DMS53 treated with DMSO at 0.1 percent for 48 hours (cell line): ENCODE measurements at regions not wholly inside any gene's neighbourhood (a gene's known extent, or its start where the extent isn't known, plus 50 kb on each side); places are given as distances from the start of the nearest gene placed in this dataset.
"Not testable (repeated sequence)": the region's sequence is repeated elsewhere in the genome, so short reads cannot be mapped to it uniquely, and the experiment has no call there.

Experiments
- DNase-seq: peaks from one replicate; lab custom pipeline; 2025; ENCODE audit not compliant: unreplicated experiment; lab: John Stamatoyannopoulos, UW

DNA sequence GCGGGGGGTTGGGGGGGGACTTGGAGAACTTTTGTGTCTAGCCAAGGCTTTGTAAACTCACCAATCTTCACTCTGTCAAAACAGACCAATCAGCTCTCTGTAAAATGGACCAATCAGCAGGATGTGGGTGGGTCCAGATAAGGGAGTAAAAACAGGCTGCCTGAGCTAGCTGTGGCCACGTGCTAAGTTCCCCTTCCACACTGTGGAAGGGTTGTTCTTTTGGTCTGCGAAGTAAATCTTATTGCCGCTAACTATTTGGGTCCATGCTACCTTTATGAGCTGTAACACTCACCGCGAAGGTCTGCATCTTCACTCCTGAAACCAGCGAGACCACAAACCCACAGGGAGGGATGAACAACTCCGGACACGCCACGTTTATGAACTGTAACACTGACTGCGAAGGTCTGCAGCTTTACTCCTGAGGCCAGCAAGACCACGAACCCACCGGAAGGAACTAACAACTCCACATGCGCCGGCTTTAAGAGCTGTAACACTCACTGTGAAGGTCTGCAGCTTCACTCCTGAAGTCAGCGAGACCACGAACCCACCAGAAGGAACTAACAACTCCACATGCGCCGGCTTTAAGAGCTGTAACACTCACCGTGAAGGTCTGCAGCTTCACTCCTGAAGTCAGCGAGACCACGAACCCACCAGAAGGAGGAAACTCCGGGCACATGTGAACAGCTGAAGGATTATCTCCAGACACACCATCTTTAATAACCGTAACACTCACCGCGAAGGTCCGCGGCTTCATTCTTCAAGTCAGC is 186.6 kb downstream of the ID4 start:
- not testable (repeated sequence) for DNase-seq

DNA sequence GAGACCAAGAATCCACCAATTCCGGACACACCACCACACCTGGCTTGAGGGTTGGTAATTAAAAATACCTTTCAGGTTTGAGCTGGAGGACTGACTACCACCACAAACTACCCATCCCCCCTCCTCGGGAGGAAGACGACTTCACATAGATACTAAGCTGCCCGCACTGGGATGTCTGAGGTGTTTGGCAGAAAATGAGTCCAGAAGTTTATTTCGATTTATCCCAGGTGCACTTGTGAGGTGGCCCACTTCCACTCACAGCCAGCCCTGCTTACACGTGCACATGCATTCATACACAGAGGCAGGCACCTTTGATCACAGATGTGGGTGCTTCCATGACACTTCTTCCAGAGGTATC is 187.1 kb downstream of the ID4 start:
- no peak for DNase-seq

DNA sequence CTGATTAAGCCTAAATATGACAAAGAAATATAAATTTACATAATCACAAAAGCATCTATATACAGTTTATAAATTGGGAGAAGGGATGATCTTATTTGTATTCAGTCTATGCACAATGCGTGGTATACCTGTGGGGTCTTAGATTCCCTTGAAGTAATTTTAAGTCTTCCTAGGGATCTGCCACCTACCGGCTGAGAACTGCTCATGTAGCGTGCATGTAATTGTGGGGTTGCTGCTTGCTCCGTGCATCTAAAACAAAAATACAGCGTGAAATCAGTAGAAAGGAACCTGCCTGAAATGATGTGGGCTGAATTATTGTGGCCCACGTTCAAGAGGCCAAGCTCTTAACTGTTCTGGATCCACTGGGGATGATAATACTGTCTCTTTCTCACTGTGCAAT is 187.3 kb downstream of the MBOAT1 start:
- DNase-seq, result no peak

DNA sequence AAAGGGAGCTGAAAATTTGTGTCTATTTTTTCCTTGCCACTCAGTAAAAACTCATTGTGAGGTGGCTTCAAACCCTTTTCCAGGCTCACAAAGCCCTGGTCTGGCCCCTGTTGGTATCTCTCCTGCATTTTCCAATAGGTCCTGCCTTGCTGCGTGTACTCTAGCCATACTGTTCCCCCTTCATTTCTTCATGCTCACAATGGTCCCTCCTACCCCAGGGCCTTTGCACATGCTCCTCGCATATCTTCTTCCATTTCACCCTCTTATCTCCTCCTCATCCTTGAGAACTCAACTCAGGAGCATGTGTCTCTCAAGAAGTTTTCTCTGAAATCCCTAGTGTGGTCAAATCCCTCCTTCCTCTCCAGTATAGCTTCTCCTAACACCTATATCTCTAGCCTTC is 186.6 kb downstream of the MBOAT1 start:
- no peak for DNase-seq

- no peak for DNase-seq
Observed at GRCh38 chr6:20028143-20028542, 184.1 kb downstream of the MBOAT1 start.

DNA sequence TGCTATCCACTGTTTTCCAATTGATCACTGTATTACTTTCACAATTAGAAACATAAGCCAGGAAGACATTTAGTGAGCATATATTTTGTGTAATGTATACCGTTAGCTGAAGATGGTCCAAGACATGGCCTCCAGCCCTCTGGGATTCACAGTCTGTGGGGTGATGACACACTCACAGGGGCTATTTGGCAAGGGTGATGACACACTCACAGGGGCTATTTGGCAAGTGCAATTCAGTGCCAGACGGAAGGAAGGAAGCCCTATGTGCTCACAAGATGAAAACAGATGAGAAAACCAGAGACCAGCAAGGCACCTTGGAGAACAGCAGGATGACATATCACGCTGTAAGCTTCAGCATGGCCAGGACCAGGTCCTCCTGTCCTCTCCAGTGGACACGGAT is 183.7 kb downstream of the MBOAT1 start:
- no peak for DNase-seq

- DNase-seq, result no peak
Observed at GRCh38 chr6:20029979-20030378, 182.3 kb downstream of the MBOAT1 start.

GRCh38 chr6:20031342-20031741 is 180.9 kb downstream of the MBOAT1 start:
- DNase-seq, result no peak

GRCh38 chr6:20033697-20034407 is 178.4 kb downstream of the MBOAT1 start:
- no peak for DNase-seq

DNA sequence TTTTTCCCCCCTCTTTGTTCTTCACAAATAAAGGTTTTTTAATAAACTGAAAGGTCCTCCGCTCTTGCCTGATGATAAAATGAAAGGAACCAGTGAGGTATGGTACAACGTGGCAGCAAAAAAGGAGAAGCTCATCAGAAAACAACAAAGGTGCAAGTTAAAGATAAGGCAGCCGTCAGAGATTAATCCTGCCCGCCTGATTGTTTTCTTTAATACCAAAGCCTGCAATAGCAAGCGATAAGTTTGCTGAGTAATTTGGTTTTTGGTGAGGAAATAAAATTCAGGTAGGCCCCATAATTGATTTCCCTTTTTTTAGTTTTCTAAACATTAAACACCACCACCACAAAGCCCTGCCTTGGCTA is 177.9 kb downstream of the MBOAT1 start:
- no peak for DNase-seq

- DNase-seq, result no peak
Observed at GRCh38 chr6:20036141-20036677, 176.1 kb downstream of the MBOAT1 start.

DNA sequence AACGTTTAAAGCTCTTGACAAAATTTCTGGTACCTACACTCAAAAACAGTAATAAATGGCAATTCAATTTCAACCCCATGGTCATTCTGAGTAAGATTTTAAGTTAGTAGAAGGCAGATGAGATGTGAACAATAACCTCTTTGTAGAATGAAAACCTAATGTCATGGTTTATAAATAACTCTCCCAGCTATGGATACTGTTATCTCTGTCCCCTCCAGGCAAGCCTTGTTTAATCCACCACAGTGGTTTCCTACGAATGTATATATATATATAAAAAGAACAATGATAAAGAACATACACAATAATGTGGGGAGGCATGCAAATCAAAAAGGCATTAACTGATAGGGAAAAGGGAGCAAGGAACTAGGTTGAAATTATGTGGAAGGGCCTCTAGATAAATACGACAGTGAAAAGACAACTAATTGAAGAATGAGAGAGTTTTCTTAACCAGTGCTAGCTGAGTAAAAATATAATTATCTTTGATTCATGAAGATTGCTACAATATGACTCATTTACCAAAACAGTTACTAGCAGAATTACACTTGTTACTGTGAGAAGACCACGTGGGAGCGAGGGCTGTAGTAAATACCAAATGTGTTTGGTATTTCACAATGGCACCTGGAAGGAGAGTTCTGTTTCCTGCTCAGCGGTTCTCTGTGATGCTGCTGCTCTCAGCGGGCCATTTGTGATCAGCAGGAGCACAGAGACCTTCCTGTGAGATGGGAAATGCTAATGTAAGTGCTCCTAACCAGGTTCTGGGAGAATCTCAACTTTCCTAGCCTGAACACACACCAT is 173.7 kb downstream of the MBOAT1 start:
- DNase-seq, result no peak

GRCh38 chr6:20044883-20045282 is 167.4 kb downstream of the MBOAT1 start:
- peak; percentile 32 for DNase-seq
